NCI-H2171 (cell line): ENCODE measurements at regions not wholly inside any gene's neighbourhood (a gene's known extent, or its start where the extent isn't known, plus 50 kb on each side); places are given as distances from the start of the nearest gene placed in this dataset.
A peak's percentile ranks its signal among the peaks of the same experiment; 100 is the strongest.

ENCODE experiments used
- DNase-seq: peaks from one replicate; lab custom pipeline; 2025; lab: John Stamatoyannopoulos, UW

DNA sequence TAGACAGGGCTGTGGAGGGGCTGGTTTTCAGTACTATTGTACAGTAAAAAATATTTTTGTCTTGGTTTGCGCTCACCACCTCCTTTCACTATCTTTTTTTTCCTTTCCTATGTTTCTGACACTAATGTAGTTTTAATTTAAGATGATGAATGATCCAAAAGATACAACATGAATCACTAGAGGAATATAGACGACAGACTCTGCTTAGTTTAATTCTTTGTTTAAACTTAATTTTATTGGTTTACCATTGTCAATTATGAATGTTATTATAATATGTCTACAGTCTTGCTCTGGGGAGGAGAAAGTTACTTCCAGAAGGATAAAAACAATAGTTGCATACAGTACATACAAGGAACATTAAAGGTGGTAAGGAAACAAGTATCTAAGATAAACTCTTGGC, 682.4 kb upstream of the ADGRL4 start:
- DNase-seq = no peak

GRCh38 chr1:79683420-79683819, 676.9 kb upstream of the ADGRL4 start:
- DNase-seq = no peak

DNA sequence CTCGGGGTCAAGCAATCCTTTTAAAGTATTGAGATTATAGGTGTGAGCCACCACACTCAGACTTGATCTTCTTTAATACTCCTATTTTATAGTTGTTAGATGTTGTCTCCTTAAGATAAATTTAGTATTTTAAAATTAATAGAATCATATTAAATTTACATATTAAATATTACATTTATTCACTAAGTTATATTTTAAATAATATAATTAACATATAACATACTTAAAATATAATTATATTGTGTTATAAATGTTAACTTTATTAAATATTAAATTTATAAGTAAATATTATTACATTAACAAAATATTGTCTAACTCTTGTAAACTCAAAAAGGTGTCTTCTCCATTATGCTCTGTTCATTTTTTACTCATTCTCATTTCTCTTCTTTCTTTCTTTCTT, 675.9 kb upstream of the ADGRL4 start:
- no peak for DNase-seq

DNA sequence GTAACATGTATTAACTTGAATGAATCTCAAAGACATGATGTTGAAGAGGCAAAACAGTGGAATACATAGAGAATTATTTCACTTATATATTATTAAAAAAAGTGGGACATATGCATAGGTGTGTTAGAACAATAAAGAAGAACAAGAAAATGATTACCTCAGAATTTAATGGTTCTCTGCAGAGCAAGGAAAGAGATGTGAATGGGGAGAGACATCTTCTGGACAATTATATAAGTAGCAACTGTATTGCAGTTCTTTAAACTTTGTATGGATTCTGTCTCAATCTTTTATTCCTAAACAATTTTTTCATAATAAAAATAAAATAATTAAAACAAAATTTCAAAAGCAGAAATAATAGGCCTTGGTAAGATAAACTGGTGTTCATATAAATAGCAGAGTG, 674.9 kb upstream of the ADGRL4 start:
- no peak for DNase-seq

DNA sequence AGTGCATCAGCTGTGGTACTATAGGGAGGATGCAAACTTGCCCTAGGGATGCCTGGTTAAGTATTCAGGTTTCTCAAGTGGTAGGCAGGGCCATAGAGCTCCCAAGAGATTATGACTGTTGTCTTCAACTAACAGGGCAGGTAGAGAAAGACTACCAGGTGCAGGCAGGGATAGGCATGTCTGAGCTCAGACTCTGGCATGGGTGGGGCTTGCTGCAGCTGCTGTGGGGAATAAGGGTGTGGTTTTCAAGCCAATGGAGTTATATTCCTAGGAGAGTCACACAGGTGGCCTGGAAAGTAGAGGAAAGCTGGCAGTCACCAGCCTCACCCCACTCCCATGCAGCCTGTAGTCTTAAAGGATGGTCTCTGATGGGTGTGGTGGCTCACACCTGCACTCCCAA, 673.4 kb upstream of the ADGRL4 start:
- DNase-seq = peak; percentile 12

GRCh38 chr1:79667848-79668696, 661.5 kb upstream of the ADGRL4 start:
- no peak for DNase-seq

- no peak for DNase-seq
Observed at GRCh38 chr1:79667166-79667565, 660.6 kb upstream of the ADGRL4 start.

GRCh38 chr1:79663916-79664315, 657.4 kb upstream of the ADGRL4 start:
- DNase-seq = no peak

- DNase-seq = no peak
Observed at GRCh38 chr1:79662596-79662995, 656.1 kb upstream of the ADGRL4 start.

DNA sequence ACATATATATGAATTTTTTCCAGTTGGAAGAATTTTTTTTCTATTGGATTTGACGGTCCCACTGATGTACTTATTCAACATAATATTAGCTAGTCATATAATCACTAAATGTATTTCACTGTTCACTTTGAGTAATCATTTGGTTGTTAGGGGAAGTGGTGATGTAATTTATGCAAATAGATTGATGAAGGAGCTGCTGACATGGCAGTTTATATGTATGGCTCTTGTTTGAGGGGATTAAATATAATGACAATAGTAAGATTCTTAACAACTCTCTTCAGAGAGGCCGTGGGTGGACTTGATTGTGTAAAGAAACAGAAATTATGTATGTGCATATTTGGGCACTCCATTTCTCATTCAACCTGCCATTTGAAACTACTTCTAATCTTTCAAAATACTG, 653.6 kb upstream of the ADGRL4 start:
- DNase-seq = no peak

GRCh38 chr1:79657951-79658658, 651.6 kb upstream of the ADGRL4 start:
- no peak for DNase-seq

- no peak for DNase-seq
Observed at GRCh38 chr1:79655876-79656275, 649.3 kb upstream of the ADGRL4 start.

DNA sequence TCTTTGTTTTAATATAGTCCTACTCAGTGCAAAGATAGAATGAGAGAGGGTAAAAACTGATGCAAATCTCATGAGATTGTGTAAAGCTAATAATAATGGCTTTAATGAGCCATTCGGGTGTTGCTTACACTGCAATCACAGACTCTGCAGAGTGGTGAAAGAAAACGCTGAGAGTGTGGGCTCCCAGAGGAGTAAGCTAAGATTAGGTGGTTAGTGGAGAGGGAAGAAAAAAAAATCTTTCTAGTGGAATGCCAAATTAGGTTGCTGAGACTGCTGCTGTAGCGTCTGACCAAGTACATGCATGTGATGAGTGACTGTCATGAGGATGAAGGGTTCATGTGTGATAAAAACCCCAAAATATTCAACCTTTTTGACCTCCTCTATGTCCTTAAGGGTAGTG, 645.9 kb upstream of the ADGRL4 start:
- DNase-seq = no peak

DNA sequence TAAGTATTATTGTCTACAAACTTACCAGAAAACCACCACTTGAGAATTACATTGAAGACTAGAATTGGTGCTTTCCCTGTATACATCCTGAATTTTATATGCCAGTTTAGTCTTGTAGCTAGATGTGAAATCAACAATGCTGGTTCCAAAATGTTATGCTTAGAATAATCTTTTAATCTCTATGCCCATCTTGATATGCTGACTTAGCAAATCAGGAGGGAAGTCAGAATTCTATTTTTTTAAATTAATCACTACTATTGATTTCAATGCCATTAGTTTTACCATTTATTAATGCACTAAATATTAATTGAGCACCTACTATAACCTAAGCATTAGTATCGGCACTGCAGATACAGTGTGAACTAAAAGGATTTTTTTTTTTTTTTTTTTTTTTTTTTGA, 641.6 kb upstream of the ADGRL4 start:
- DNase-seq = no peak

- no peak for DNase-seq
Observed at GRCh38 chr1:79646880-79647279, 640.4 kb upstream of the ADGRL4 start.

GRCh38 chr1:79638382-79638781, 631.9 kb upstream of the ADGRL4 start:
- no peak for DNase-seq

DNA sequence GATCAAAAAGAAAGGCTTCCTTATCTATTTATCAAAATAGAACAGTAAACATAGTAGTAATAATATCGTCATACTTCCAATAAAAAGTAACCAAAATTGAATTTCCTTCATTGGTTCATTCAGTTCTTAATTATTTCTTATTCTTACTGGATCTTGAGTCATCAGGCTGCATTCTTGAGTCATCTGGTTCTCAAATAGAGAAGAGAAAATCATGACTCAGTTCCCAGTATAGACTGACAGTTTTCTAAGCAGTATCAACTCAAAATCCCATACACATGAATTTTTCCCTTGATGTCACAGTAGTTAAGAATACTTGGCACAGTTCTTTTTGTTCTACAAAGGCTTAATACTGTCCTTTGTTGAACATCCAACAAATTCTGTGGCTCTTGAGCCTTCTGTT, 626.9 kb upstream of the ADGRL4 start:
- DNase-seq = no peak

GRCh38 chr1:79629414-79629813, 622.9 kb upstream of the ADGRL4 start:
- DNase-seq = no peak

- DNase-seq = no peak
Observed at GRCh38 chr1:79617777-79618176, 611.2 kb upstream of the ADGRL4 start.

DNA sequence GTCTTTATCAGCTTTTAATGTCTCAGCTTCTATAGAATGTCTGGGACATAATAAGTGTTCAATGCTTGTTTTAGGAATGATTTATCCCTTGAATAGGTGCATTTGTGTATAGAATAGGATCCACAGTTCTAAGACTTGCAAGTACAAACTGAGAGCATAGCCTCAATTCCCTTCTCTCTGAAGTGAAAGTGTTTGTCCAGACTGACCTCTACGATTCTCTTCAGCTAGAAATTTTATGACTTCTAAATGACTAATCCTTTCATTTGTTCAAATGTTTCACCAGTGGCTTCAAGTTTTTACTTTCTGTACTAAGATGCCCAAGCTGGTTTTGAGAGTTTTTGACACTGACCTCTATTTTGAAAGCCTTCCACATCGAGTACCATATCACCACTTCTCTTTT, 608.2 kb upstream of the ADGRL4 start:
- no peak for DNase-seq

- no peak for DNase-seq
Observed at GRCh38 chr1:79614106-79614505, 607.6 kb upstream of the ADGRL4 start.

DNA sequence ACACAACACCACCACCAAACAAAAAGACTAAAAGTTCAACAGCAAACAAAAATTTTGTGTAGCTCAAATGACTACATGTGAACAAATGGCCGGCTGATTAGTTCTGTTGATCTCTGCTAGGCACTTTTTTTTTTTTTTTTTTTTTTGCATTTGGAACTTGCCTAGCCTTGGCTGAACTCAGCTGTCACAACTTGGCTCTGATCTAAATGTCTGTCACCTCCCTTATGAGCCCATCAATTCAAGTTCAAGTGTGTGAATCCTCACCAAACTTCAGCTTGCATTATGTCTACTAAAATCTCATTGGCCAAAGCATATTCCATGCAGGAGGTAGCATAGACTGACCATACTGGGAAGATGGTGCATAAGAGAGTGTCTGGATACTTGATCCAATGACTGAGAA, 606.5 kb upstream of the ADGRL4 start:
- DNase-seq = no peak

DNA sequence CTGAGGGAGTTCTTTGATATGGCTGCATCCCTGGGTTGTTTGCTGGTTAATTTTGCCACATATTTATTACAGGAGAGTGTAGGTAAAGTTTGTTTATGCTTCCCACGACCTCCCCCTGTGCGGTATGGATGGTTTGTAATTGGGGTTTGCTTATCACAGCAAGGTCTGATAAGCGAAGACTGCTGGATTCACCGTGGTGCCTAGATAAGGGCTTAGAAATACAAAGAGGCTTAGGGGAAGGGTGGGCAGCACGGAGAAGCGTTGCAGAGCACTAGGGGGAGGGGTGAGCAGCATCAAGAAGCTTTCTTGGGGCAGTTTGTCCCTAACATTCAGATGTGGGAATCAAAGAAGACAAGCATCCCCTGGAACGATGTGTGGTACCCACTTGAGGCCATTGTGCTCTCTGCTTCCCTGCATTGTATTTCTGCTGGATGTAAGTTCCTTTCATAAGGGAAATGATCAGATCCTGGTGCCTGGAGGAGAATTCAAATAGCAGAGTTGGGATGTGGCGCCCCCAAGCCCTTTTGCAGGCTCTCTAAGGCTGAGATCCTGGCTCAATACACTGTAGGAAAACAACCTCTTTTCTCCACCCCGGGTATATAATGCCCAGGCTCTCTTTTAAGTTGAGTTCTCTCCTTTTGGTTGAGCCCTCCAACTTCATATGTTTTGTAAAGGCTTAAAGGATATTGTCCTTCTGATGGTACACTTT, 598.1 kb upstream of the ADGRL4 start:
- DNase-seq = no peak
